Stimulated activated CD4-positive, alpha-beta T cell treated with anti-CD3 and anti-CD28 coated beads, TNF-alpha, amount 100 ng/mL, for 24 hours (primary cell): ENCODE measurements at regions not wholly inside any gene's neighbourhood (a gene's known extent, or its start where the extent isn't known, plus 50 kb on each side); places are given as distances from the start of the nearest gene placed in this dataset.
"Not testable (repeated sequence)": the region's sequence is repeated elsewhere in the genome, so short reads cannot be mapped to it uniquely, and the experiment has no call there.

Experiments
- DNase-seq, 3 experiments: peaks; one replicate each; pipeline ENCODE4 v3.0.0-alpha.2; 2020; ENCODE audit warnings: low read depth in 3 of 3

DNA sequence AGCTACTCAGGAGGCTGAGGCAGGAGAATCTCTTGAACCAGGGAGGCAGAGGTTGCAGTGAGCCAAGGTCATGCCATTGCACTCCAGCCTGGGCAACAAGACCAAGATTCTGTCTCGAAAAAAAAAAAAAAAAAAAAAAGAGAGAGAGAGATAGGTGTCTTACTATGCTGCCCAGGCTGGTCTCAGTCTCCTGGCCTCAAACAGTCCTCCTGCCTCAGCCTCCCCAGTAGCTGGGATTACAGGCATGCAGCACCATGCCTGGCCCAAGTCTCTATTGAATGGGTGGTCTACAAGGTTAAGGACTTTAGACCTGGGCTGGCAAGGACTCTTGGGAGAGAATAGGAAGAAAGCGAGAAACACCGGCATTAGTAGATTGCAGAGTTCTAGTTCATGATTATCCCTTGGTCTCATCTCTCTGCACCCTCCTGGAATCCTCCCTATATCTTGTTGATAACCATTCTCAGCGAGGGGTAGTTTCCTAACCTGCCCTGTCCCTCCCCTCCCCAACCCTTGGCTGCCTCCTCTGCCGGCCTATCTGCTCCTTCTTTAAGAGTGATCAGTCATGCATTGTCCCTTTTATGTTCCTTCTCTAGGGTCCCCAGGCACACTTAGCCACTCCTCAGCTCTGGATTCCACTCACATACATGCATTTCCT is 128.1 kb upstream of the MAP1LC3B2 start:
- no peak for DNase-seq

DNA sequence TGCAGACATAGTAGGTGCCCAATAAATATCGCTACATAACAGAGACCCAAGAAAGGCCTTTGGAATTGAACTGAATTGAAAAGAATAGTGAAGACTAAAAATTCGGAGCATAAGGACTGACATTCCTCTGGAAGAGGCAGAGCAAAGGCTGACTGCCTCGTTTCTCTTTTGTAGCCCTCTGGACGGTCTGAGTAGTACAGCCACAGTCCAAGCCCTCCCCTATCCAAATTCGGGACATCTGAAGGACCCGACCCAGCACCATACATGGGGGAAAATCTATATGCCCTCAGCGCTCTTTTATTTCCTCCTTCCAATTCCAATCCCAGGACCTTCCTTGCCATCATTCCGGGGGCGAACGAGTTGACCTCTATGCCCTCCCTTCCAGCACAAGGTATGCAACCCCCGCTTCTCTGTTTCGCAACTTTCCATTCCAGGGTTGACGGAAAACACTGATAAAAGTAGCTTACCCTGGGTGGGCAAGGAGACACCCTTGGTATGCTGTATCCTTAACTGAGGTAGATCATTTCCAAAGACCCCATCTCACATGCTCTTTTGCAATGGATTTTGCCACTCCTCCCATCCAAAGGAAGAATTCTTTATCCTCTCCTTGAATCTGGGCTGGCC is 127.4 kb upstream of the MAP1LC3B2 start:
- DNase-seq: no peak

DNA sequence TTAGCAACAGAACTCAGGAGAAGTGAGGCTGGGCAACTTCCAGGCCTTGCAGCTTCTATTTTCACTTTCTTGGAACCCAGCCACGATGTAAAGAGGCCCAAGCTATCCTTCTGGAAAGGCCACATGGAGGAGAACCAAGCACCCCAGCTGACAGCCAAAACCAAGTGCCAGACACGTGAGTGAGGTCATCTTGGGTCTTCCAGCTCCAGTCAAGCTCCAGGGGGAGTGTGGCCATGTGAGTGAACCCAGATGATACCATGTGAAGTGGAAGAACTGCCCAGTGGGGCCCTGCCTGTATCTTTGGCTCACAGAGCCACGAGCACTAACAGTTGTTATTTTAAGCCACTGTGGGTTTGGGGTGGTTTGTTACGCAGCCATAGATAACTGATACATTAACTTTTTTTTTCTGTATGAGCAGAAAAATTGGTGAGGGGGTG is 126.8 kb upstream of the MAP1LC3B2 start:
- no peak for DNase-seq

DNA sequence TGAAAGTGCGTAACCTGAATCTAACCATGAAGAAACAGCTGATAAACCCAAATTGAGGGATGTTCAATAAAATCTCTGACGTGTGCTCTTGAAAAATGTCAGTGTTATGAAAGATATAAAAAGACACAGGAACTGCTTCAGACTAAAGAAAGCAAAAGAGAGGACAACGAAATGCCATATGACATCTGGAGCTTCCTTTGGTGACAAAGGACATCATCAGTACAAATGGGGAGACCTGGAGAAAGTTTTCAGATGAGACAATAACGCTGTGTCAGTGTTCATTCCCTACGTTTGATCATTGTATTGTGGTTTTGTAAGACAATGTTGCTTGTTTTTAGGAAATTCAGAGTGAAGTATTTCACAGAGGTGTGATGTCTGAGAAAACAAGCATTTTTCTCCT is 125.9 kb upstream of the MAP1LC3B2 start:
- no peak for DNase-seq

DNA sequence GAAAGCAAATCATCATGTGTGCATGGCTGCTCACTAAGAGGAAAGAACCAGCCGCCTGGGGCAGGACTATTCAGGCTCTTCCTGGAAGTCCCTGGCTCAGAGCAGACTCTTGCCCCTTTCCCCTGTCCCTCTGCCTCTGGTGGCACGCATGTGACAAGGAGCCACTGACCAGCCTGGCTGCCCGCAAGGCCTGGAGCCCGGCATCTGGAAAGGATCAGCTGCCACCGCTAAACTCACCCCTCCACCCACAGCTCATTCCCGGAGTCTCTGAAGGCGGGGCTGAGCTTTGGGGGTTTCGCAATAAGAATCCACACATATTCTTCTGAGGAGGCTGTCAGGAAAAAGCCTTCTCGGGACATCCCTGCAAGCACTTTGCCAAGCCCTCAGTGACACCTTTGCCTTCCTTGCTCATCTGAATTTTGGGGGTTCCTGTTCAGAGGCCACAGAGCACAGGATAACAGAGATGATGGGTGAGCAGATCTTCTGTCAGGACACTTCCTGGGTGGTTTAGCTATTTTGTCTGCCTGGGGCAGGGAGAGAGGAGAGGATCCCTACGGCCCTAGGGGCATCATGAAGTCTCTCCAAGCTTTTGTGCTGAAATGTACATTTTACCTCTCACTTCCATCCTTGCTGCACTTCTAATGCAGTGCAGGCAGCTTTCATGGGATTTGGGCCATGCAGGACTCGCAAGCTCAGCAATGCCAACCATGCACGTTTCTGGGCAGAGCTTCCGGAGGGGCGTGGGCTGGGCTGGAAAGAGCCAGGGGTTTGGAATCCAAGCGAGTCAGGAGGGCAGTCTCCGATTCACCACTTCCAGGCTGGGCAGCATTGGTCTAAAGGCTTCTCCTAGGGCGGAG is 124.8 kb upstream of the MAP1LC3B2 start:
- DNase-seq: no peak

DNA sequence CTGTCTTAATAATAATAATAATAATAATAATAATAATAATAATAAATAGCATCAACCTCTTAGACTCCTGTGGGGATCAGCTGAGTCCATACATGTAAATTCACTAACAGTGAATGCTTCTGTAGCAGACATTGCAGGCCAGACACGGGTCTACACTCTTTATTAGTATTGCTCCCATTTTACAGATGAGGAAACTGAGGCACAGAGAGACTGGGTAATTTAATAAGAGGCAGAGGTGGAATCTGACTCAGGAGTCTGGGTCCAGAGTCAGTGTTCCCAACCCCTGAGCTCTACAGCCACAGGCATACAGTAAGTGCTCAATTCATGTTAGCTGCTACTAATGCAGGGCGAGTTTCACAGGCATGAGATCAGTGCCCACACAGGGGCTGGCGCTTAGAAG is 123.2 kb upstream of the MAP1LC3B2 start:
- DNase-seq: no peak

DNA sequence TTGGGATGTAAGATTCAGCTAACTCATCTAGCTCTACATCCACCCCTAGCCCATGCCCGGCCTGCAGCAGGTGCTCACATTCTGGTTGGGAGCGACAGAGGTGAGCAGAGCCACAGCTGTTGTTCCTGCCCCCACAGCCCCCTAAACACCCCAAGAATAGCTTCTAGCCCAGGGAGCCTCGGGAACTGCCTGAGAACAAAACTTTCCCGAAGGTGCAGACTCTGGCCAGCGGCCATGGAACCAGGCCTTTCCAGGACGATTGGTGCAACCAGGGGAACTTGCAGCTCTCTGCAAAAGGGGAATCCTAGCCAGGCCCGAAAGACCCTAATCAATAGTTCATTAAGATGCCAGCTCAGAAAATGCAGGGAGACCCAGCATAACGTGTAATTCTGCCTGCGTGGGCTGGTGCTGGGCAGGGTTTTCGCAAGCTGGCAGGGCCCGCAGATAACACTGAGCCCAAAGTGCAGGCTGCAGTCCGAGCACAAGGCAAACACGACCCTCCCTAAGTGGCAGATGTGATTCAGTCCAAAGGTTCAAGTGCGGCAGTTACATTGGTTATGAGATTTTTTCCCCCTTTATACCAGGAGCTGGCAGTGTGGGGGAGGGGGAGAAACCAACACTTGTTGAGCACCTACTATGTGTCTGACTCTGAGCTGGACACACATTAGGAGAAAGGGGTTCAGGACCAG is 122.5 kb upstream of the MAP1LC3B2 start:
- DNase-seq: no peak

DNA sequence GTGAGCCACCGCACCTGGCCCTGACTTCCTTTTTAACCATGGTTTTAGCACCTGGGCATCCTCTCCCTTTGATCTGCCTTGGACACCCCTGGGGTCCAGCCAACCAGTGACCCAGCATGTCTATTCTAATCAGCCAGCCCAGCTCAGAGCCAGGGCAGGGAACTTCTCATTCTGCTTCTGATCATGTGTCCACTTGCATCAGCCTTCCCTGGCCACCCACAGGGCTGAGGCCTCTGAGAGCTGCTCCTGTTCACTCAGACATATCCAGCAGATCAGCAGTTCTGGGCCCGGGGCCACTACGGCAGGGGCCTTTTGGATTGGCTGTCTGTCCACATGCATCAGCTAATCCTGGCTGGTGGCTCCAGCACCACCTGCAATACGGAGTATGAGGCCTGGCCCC is 117.9 kb upstream of the MAP1LC3B2 start:
- DNase-seq: no peak

DNA sequence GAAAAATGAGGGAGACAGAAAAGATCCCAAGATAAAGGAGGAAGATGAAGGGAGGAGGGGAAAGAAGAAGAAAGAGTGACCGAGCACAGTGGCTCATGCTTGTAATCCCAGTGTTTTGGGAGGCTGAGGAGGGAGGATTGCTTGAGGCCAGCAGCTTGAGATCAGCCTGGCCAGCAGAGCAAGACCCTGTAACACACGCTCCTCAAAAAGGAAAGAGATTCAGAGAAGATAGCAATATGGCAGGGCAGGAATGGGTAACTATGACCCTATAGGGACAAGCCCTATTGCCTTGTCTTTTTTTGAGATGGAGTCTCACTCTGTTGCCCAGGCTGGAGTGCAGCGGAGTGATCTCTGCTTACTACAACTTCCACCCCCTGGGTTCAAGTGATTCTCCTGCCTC is 116.9 kb upstream of the MAP1LC3B2 start:
- DNase-seq: no peak

DNA sequence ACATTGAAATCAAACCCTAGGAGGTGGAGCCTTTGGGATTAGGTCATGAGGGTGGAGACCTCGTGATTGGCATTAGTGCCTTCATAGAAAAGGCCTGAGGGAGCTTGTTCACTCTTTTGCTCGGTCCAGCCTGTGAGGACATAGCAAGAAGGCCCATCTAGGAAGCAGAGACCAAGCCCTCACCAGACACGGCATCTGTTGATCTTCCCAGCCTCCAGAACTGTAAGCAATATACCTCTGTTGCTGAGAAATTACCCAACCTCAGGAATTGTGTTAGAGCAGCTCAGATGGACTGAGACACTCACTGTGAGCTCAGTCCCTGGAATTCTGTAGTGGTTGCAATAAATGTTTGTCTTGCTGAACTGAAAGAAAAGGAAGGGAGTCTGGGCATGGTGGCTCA is 116.2 kb upstream of the MAP1LC3B2 start:
- DNase-seq: no peak

DNA sequence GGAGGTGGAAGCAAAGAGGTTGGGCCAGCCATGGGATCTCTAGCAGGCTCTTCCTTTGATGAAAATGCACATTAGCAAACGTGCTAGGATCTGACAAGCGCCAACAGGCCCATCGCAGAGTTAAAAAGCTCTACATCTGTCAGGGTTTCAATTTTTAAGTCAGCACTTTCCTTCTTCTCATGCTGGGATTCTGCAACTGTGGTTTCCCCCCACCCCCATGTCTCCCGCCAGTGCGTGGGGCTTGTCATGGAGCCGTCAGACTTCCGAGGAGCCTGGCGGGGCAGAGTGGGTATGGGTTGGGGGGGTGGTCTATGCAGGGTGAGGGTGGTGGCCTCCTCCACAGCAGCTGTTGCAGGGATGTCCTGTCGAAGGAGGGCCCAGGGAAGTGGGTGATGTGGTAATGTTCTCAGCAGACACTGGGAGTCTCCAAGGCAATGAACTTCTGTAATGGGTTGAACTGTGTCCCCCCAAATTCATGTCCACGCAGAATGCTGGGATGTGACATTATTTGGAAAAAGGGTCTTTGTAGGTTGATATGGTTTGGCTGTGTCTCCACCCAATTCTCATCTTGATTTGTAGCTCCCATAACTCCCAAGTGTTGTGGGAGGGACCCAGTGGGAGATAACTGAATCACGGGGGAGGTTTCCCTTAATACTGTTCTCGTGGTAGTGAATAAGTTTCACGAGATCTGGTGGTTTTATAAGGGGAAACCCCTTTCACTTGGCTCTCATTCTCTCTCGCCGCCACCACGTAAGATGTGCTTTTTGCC is 115.2 kb upstream of the MAP1LC3B2 start:
- peak in 1 of 3 experiments; percentile 20 for DNase-seq

DNA sequence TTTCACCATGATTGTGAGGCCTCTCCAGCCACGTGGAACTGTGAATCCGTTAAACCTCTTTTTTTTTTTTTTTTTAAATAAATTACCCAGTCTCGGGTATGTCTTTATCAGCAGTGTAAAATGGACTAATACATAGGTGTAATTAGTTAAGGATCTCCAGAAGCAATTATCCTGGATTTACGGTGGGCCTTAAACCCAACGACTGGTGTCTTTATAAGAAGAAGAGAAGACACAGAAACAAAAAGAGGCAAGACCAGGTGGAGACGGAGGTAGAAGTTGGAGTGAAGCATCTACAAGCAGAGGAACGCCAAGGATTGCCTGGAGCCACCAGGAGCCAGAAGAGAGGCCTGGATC is 114.6 kb upstream of the MAP1LC3B2 start:
- no peak for DNase-seq

DNA sequence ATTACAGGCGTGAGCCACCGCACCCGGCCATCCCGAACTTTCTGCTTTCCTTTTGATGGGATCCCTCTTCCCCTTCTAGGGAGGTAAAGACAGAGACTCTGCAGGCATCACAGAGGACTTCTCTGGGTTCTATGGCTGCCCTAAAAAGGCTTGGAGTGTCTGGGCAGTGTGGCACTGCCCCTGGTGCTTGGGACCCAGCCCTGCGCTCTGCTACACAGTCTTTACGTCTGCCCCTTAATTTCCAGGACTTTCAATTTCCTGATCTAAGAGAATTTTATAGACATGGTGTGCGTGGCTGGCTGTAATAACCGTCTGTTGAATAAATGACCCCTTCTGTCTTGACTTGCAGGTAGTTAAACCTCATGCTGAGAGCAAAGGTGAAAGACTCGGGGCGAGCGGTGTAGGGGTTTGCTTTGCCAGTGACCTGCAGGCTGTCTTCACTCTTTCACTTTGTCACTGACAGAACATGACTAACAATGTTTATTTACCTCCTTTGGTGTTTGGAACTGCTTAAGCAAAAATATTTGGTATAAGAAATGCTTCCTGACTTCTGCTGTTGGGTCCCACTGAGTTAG is 110.9 kb upstream of the MAP1LC3B2 start:
- DNase-seq: no peak

DNA sequence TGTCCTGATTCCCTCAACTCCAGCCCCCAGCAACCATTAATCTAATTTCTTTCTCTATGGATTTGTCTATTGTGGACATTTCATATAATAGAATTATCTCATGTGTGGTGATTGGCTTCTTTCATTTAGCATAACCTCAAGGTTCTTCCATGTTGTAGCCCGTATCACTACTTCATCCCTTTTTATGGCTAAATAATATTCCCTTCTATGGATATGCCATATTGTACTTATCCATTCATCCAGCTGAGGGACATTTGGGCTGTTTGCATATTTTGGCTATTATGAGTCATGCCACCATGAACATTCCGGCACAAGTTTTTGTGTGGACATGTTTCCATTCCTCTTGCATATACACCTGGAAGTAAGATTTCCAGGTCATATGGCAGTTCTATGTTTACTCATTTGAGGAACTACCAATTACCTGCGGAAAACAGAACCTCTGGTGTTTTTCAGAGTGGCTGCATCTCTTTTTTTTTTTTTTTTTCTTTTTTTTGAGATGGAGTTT is 108.7 kb upstream of the MAP1LC3B2 start:
- DNase-seq: no peak

DNA sequence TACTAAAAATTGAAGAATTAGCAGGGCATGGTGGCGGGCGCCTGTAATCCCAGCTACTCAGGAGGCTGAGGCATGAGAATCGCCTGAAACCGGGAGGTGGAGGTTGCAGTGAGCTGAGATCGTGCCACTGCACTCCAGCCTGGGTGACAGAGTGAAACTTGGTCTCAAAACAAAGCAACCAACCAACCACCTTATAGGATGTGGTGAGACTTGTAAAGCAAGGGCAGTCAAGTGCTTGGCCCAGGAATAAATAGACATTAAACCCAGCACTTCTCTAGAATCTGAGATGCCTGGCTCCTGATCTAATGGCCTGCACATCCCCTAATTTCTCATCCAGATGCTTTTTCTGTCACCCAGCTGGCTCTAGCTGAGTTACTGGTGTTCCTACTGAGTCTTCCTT is 106.2 kb upstream of the MAP1LC3B2 start:
- DNase-seq: not testable (repeated sequence)

DNA sequence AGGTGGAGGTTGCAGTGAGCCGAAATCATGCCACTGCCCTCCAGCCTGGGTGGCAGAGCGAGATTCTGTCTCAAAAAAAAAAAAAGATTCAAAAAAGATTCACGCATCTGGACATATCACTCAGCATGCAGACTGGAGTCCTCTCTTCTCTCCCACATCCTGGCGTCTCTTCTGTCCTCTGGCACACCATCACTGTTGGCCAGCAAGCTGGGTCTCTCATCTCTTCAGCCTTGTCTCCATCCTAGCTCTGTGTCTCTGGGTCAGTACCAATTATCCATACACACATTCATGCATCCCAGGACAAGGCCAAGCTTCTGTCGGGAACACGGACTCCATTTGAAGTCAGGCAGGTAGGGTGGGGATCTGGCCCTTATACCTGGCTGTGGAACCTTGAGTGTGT is 105.5 kb upstream of the MAP1LC3B2 start:
- no peak for DNase-seq

DNA sequence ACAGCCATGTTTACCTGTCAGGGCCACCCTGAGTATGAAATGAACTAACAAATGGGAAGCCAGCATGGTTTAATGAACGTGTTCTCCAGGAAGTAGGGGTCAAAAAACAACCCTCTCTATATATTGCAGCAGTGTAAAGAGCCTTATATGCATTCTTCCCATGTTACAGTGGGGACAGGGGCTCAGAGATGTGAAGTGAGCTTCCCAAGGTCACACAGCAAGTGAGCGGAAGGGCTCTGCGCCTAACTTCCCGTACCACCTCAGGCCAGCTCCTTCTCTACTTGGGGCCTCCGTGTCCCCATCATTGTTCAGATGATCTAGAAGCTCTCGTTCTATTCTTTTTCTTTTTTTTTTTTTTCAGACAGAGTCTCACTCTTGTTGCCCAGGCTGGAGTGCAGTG is 105.1 kb upstream of the MAP1LC3B2 start:
- no peak for DNase-seq

DNA sequence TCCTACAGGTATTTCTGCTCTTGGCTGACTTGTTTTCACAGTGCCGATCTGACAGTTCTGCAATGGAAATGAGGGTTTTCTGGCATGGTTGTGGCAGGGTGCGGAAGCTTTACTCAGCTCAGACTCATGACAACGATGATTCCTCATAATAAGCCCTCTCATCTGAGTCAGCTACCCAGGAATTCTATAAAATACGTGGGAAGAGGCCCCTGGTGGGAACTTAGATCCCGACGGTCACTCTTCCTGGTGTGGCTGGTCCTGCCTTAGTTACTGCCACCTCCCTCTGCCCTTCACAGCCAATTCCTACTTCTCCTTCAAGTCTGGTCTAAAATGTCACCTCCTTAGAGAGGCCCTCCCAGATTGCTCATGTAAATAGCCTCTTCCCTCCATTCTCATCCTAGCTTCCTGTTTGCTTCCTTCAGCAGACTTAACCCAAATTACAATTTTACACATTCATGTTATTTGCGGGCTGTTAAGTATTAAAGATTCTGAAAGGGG is 104.2 kb upstream of the MAP1LC3B2 start:
- DNase-seq: no peak

DNA sequence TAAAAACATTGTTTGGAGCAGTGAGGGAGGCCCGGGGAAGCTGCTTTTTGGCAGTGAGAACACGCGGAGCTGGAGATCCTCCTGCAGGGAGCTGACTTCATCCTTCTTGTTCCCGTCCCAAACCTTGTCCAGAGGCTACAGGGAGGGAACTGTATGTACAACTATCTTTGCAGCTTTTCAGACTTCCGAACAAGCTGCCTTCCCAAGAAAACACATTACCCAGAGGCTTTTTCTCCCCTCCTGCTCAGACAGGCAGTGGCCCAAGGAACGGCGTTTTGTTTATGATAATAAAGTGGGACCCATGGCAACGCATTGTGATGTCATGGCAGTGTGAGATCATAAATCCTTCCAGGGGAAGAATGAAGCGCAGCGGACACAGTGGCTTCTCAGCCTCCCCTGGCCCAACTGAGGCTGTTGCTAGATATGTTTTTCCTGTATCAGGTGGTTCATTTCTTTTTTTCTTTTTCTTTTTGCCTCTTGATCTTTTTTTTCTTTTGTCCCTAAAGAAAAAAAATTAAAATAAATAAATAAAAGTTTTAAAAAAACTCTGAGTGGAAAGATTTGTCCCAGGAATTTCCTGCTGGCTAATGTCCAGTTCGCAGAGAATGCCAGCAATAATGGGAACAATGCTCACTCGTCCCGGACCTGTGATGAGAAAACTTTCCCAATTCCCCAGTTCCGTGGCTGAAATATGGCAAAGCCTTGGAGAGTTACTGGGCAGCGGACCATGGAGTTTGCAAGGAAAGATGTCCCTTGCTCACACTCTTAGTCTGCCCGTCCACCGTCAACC is 103.4 kb upstream of the MAP1LC3B2 start:
- no peak for DNase-seq
